Endometrium (tissue), 2 donors: ENCODE measurements at regions not wholly inside any gene's neighbourhood (a gene's known extent, or its start where the extent isn't known, plus 50 kb on each side); places are given as distances from the start of the nearest gene placed in this dataset.
"Not testable (repeated sequence)": the region's sequence is repeated elsewhere in the genome, so short reads cannot be mapped to it uniquely, and the experiment has no call there.

ENCODE experiments used
- FAIRE-seq: peaks from 2 replicates; lab custom pipeline; 2012; peaks lifted over from hg19 to GRCh38; lab: Jason Lieb, UNC
- donor health status: control.
- donor health status: control.

DNA sequence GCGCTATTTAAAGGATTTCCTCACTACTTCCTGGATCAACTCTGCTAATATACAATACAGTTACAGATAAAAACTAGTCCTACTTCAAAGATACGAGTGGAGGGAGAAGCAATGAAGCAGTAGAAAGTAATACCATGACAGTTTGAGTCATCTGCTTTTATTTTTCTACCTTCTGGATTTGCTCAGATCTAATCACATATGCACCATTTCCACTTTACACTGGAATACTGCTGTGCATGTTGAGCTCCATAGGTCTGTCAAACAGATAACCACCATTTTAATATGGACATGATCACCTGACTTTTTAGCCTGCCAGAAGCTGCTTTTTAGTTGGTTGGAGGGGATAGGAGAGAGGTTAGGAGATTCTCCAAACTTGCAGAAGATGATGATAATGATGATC is 92.5 kb downstream of the MMUT start:
- FAIRE-seq: no peak

DNA sequence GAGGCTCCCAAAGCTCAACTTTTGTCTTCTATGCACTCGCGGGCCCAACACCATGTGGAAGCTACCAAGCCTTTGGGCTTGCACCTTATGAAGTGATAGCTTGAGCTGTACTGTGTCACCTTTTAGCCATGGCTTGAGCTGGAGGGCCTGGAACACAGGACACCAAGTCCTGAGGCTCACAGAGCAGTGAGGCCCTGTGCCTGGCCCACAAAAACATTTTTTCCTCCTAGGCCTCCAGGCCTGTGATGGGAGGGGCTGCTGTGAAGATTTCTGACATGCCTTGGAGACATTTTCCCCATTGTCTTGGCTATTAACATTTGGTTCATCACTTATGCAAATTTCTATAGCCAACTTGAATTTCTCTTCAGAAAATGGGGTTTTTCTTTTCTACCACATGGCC is 96.5 kb downstream of the MMUT start:
- FAIRE-seq: no peak

DNA sequence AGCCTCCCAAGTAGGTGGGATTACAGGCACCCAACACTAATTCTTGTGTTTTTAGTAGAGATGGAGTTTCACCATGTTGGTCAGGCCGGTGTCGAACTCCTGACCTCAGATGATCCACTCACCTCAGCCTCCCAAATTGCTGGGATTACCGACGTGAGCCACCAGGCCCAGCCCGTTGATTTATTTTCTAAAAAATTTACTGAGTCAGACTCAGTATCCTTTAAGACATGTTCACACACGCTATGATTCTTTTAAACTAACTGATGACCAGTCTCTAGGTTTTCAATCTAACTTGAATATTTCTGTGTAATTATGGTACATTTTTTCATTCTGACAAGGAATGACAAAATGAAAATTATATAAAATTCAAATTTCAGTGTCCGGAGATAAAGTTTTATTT is 114.5 kb downstream of the MMUT start:
- no peak for FAIRE-seq

DNA sequence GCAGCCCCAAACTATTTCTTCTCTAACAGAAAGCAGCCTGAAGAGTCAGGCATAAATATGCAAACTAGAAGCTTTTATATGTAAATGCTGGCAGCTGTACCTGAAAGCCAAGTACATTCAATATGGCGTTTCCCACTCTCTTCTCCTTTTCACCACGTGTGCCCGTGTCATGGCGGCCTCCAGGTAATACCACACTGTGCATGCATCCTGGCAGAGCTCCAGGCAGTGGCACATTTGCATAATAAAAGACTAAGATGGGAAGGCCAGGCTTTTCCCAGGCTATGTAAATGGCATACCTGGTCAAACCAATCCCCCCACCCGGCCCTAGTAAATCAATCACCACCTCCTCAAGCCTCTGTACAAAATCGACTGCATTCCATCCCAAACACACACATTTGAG is 120.6 kb downstream of the MMUT start:
- no peak for FAIRE-seq

DNA sequence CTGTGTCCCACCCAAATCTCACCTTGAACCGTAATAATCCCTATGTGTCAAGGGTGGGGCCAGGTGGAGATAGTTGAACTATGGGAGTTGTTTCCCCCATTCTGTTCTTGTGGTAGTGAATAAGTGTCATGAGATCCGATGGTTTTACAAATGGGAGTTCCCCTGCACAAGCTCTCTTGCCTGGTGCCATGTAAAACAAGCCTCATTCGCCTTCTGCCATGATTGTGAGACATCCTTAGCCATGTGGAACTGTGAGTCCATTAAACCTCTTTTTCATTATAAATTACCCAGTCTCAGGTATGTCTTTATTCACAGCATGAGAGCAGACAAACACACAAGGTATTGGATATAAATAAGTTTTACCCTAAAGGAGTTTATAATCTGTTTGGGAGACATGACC is 121.2 kb downstream of the MMUT start:
- no peak for FAIRE-seq

DNA sequence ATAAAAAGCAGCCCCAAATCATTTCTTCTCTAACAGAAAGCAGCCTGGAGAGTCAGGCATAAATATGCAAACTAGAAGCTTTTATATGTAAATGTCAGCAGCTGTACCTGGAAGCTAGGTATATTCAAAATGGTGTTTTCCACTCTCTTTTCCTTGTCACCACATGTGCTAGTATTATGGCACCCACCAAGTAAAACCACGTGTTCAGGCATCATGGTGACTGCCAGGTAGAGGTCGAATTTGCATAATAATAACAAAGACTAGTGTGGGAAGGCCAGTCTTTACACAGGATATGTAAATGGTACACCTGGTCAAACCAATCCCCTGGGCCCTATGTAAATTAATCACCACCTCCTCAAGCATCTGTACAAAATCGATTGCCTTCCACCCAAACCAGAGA is 124.0 kb downstream of the MMUT start:
- no peak for FAIRE-seq

DNA sequence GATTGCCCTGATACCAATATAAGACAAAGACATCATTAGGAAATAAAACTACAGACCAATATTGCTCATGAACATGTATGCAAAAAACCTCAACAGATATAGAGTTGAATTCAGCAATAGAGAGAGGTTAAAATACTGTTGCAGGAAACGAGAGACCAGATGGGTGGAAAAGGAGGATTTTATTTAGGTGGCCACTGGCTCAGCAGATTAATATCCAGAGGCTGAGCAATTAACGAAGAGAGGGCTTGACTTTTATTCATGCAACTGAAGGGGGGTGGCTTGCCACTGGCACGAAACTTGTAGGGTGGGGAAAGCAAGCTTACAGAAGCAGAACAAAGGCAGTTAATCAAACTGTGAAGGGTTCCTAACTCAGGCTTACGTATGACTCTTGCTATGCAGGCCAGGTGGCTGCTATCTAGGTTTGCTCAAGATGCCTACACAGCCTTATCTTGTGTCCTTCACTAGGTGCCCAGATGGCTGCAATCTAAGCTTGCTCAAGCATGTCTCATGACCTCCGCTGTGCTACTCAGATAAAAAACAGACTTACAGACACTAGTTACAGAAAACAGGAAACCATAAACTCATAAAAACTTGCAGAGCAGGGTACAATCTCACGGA is 126.4 kb downstream of the MMUT start:
- no peak for FAIRE-seq

DNA sequence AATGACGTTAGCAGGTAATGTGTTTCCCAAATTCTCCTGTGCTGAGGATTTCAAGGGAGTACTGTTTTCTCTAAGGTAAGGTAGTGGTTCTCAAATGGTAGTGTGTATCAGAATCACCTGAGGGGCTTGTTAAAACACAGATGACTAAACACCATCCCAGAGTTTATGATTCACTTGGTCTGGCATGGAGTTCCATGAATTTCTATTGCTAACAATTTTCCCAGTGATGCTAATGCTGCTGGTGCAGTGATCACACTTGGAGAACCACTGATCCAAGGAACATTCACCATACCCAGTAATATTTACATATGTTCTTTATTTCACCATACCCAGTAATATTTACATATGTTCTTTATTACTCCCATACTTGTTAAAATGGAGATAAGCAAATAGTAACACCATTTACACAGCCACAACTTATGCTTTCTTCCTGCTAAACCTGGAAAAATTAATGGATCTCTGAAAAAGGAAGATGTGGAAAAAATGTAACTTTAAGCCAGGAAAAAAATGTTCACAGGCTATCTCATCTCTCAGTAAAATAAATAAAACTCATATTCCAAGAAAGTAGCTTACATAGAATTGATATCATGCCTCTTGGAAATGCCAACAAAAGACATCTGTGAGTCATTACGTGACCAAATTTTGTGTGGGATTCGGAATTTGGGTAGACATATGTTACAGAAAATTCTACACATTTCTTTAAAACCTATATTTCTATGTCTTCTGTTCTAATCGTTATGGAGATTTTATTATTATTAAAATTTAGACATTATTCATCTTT is 129.5 kb downstream of the MMUT start:
- no peak for FAIRE-seq

DNA sequence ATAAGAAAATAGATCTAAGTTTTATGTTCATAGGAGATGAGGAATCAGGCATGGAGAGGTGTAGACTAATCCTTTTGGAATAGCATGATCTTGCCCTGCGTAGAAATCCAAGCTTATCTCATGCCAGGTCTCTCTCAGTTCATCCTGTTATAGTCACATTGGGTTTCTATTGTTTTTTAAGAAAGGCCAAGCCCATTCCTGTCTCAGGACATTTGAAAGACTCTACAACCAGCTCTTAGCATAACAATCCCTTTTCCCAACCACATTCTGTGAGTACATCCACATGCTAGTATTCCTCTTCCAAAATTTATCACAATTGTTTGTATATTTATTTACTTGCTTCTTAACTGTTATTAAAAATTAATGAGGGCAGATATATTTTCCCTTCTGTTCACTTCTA is 130.3 kb downstream of the MMUT start:
- FAIRE-seq: no peak

DNA sequence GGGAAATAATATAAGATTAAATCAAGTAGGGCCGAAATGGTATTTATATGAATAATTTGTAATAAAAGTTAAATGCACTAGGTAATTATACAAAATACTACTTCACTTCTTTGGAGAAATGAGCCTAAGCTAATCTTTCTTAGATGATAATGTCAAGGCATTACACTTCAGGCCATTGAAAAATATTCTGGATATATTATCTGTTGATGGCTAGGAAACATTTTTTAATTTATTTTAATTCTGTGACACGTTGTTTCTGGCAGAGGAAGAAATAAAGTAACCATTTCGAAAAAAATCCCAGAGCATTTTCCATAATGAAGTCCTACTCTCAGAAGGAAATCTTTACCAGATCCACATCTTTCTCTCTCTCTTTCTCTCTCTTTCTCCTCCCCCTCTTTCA is 133.9 kb downstream of the MMUT start:
- FAIRE-seq: no peak

DNA sequence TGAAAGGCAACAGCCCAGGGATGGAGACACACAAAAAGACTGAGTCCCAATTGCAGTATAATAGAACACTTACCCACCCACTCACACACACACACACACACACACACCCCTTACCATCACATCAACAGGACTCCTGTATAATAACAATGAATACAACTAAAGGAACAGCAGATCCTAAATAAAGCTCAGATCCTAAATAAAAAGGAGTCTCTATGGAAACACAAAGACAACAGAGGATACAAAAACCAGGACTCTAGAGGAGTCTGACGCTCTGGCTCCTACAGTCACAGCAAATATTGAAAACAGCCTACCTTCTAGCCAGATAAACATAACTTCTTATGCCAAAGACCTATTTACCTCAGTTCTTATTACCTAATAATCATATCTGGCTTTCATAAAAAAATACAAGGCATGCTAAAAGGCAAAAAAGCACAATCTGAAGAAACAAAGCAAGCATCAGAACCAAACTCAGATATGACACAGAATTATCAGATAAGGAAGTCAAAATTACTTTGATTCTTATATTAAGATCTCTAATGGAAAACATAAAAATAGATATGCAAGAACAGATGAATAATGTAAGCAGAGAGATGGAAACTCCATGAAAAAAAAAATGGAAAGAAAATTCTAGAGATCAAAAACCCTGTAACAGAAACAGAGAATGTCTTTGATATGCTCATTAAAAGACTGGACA is 134.9 kb downstream of the MMUT start:
- FAIRE-seq: no peak

DNA sequence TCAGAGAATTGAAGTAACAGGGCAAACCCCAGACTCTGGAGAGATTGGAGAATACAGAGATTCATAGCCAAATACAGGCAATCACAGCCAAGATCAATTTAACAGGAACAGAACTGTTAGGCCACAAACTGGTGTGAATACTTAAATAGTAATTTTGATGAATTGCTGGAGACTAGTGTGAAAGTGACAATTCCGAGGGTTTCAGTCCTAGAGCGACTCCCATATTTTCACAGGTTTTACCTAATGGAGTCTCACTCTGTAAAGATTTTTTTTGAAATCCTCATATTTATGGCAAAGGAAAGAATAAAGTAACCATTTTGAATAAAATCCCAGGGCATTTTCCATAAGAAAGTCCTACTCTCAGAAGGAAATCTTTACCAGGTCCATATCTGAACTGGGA is 135.5 kb downstream of the MMUT start:
- FAIRE-seq: no peak

DNA sequence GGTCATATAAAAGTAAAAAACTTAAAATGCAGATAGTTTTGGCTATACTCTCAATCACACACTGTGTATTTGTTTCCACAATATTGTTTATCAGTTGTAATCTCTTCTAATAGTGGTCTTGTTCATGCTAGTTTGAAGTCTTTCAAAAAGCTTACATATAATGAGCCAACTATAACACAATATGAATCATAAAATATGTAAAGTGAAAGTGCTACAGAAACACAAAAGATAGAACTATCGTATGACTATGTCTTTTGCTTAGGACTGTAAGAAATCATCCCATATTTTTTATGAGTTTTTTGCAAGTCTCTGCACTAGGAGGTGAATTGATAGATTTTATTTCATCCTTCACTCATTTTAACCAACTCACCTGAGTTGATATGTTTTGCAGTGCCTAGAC is 136.0 kb downstream of the MMUT start:
- no peak for FAIRE-seq

DNA sequence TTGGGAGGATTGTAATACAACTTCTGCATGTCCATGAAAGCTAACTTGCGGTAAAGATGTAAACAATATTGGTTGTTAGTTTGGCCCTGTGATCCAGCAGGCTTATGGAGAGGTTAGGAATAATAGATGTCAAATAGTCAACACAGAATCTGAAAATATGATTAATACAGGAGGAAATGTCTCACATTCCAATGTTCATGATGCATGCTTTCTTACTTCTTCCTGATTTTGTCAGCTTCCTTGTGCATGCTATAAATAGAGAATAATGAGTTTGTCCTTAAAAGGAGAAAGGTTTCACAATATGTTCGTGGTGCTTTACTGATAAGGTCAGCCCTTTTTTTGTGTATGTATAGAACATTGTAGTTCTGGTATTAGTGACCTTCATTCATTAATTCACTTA is 136.7 kb downstream of the MMUT start:
- FAIRE-seq: no peak

DNA sequence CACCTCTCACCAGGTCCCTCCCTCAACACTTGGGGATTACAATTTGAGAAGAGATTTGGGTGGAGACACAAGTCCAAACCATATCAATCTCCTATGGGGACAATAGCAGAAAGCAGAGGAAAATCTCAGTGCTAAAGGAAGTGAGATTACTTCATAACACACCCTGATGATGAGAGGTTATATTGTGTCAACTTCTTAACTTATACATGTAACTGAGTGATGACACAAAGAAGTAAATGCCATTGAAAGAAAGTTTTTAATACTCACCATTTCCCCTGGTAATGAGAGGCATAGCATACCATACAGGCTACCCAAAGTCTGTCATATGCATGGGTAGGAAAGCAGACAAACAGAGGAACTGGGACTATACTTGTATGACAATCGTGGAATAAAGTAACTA is 137.2 kb downstream of the MMUT start:
- FAIRE-seq: no peak

DNA sequence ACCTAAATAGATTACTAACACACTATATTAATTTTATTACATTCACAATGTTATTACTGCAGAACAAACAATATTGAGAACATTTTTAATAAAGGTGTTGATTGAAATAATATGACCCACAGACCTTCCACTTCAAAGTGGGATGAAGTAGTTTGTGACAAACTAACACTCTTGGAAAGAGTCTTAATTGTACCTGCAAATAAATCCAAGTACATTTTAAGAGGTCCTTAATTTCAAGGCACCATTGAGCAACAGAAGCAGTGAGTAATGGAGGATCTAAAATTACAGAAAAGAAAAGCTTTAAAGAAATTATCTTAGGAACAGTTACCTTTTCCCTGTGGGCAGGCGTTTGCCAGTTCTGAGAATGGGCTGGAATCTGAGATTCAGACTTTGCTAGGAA is 140.2 kb downstream of the MMUT start:
- FAIRE-seq: no peak

DNA sequence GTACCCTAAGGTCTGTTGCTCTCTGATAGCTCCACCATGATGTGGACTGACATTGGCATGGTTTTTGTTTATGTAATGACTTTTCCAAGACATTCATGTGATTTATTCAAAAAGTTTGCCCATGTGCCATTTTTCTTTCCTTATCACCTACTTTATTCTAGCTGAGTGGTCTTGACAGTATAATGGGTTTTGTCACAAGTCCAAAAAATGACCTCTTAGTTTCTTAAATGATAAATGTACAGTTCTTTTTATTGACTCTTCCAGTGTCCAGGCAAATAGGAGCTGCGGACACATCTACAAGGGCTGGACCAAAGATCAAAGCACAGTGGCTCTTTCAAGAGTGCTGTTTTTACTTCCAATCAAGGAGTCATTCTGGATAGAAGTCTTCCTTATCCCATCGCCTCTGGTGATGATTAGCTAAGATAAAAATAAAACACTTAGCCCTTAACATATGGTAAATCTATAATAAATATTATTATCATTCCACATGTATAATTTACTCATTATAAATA is 141.4 kb downstream of the MMUT start:
- no peak for FAIRE-seq

DNA sequence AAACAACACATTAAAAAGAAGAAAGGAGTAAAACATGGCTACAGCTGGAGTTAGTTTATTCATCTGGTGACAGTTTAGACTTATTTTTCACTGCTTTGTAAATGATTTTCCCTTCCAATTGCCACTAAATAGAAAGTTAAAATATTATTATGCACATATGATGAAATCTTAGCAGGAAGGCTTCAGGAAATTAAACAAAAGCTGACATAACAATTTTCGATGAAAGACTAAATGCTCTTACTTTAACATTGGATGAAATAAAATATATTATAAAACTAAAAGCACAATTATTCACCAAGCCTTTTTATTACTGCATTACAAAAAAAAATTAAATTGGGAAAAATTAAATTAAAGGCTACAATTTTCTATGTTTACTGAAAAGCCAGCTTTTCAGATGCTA is 158.0 kb downstream of the MMUT start:
- FAIRE-seq: no peak

DNA sequence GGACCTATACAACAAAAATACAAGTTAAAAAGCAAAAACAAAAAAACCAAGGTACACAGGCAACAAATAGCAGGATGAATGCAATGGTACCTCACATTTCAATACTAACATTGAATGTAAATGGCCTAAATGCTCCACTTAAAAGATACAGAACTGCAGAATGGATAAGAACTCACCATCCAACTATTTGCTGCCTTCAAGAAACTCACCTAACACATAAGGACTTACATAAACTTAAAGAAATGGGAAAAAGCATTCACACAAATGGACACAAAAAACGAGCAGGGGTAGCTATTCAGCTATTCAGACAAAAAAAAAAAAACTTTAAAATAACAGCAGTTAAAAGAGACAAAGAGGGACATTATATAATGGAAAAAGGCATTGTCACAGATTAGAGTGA is 158.7 kb downstream of the MMUT start:
- FAIRE-seq: not testable (repeated sequence)

DNA sequence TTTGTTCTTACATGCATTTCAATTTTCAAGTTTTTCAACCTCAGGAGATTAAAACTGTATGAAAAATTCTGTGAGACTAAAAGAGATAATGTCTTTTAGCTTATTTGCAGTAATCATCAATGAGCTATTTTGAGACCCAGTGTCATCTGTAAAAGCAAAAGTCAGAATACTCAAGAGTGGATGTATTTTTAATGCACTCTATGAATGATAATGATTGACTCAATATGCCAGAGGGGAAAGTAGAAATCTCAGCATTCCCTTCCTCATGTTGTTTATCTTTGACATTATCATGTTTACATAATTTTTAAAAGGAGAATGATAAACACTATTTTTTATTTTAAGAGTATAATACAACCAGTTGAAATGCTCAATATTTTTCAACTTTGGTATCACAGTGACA is 162.1 kb downstream of the MMUT start:
- FAIRE-seq: peak; percentile 67

DNA sequence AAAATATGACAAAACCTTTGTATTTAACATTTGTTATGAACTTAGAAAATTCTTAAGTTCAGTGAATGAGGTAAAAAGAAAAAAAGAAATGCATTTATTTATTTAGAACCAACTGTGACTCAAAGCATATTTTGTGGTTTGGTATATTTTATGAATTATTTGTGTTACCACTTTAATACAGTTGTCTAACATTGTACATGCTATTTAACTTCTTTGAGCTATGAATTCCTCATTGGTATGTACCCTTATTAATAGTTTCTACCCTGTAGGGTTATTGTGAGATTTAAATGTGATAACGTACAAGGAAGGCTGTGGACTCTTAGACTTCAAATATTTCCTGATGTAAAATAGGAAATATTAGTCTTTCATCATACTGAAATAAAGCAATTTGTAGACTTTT is 162.6 kb downstream of the MMUT start:
- FAIRE-seq: no peak

DNA sequence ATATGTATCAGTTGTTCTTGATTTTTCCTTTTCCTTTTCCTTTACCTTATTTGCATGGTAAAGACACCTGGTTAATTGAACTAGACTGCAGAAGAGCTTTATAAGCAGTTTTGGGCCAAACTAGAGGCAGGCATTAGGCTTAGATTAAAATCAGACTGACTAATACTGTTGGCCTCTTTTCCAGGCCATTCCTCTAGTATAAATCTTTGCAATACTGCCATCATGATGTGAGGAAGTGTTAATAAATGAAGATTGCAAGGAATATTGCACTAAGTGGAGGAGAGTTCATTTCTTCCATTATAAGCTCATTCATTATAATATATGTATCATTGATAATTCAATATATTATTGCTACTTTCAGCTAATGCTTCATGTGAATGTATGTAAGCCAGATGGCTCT is 163.8 kb downstream of the MMUT start:
- no peak for FAIRE-seq

DNA sequence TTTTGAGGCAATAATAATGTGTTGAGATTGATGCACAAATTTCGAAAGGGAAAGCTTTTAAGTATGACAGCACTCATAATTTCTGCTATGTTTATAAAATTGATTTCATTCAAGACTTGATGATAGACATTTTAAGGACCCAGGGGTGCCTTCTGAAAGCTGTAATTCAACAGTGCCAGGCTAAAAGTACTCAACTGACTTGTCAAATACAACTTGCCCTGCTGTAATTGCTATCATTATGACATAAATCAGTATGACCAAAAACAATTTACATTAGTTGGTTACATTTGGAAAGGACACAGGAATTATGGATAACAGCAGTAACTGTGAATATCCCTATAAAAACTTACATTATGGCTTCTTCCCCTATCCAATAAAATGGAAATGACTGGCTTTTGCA is 178.9 kb downstream of the MMUT start:
- no peak for FAIRE-seq
